Brain microvascular endothelial cell (primary cell): ENCODE measurements at regions not wholly inside any gene's neighbourhood (a gene's known extent, or its start where the extent isn't known, plus 50 kb on each side); places are given as distances from the start of the nearest gene placed in this dataset.

Experiments
- DNase-seq: peaks from one replicate; pipeline ENCODE4 v3.0.0-alpha.2; 2020
- H3K27ac ChIP-seq: fragments of 250-450 bp; sonication (Bioruptor Pico); 2 replicates; pipeline ENCODE4 v1.5.1; 2020; ENCODE audit warnings: mild to moderate bottlenecking, moderate library complexity
- H3K27me3 ChIP-seq: fragments of 250-450 bp; sonication (Bioruptor Pico); replicated peaks from 2 replicates; pipeline ENCODE4 v1.5.1; 2020; ENCODE audit warnings: mild to moderate bottlenecking
- H3K36me3 ChIP-seq: fragments of 250-450 bp; sonication (Bioruptor Pico); replicated peaks from 2 replicates; pipeline ENCODE4 v1.5.1; 2020; ENCODE audit warnings: mild to moderate bottlenecking
- H3K4me3 ChIP-seq: 2 replicates; pipeline ENCODE4 v1.5.1; 2011; ENCODE audit warnings: low read depth, mild to moderate bottlenecking, control low read depth, low read length, moderate library complexity
- in situ Hi-C: cut with HindIII; loops from 2 replicates; pipeline ENCODE4 v1.10.0; 2017; ENCODE audit warnings: low sequenced_read_pairs, low pct_ligation_motif_present
- TF ChIP-seq, protein P1 (sequence below): IDR thresholded peaks from 2 replicates; pipeline ENCODE4 v1.5.1; 2011; ENCODE audit warnings: low read depth, mild to moderate bottlenecking, moderate library complexity, low read length, control low read depth, inconsistent platforms; ENCODE audit errors: missing control alignments

DNA sequence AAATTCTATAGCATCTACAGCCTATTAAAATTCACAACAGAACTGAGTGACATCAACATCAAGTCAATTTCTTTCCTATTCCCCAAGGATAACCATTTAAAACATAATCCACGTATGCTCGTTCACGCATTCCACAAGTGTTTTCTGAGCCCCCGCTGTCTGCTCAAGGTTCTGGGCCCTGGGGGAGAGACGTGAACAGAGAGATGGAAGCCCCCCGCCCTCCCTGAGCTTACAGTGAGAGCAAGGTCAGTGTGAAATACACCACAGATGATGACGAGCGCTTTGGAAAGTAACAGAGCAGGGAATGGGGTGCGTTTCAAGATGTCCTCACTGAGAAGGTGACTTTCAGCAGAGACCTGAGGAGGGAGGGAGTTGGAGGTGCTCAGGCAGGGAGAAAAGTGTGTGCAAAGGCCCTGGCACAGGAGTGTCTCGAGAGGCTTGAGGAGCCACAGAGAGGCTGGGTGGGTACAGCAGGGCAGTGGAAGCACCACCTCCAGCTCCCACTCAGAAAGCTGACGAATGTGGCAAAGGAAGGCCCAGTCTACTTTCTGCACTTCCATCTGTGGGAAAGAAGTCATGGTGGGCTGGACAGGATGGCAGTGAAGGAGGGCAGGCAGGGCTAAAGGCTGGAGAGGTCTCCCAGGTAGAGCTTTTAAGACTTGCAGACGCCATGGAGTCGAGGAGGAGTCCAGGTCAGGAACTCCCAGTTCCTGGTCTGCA is 88.3 kb downstream of the DLL1 start:
- H3K27me3 ChIP-seq, result no peaks in the 10 kb centered on the region
- no peak for DNase-seq
- in situ Hi-C loops, result no loop called here
- no peaks in the 10 kb centered on the region for H3K36me3 ChIP-seq
- TF ChIP-seq, protein P1, sequence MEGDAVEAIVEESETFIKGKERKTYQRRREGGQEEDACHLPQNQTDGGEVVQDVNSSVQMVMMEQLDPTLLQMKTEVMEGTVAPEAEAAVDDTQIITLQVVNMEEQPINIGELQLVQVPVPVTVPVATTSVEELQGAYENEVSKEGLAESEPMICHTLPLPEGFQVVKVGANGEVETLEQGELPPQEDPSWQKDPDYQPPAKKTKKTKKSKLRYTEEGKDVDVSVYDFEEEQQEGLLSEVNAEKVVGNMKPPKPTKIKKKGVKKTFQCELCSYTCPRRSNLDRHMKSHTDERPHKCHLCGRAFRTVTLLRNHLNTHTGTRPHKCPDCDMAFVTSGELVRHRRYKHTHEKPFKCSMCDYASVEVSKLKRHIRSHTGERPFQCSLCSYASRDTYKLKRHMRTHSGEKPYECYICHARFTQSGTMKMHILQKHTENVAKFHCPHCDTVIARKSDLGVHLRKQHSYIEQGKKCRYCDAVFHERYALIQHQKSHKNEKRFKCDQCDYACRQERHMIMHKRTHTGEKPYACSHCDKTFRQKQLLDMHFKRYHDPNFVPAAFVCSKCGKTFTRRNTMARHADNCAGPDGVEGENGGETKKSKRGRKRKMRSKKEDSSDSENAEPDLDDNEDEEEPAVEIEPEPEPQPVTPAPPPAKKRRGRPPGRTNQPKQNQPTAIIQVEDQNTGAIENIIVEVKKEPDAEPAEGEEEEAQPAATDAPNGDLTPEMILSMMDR, result no peak
- H3K4me3 ChIP-seq, result no peak overlapping the region
- H3K27ac ChIP-seq, result no peak overlapping the region

DNA sequence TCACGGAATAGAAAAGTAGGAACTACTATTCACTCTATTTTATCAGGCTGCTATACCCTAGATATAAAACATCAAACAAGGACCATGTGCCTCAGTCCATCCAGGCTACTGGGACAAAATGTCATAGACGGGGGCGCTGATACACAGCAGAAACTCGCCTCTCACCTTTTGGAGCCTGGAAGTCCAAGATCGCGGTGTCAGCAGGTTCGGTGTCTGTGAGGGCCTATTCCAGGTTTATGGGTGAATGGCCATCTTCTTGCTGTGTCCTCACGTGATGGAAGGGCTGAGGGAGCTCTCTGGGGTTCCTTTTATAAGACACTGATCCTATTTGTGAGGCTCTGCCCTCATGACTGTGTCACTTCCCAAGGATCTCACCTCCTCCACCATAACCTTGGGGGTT is 89.5 kb downstream of the DLL1 start:
- Histone ChIP-seq H3K36me3 (no peaks in the 10 kb centered on the region), H3K4me3 (no peak overlapping the region), H3K27ac (no peak overlapping the region), H3K27me3 (no peaks in the 10 kb centered on the region)
- TF ChIP-seq, protein P1, result no peak
- in situ Hi-C loops, result no loop called here
- no peak for DNase-seq

DNA sequence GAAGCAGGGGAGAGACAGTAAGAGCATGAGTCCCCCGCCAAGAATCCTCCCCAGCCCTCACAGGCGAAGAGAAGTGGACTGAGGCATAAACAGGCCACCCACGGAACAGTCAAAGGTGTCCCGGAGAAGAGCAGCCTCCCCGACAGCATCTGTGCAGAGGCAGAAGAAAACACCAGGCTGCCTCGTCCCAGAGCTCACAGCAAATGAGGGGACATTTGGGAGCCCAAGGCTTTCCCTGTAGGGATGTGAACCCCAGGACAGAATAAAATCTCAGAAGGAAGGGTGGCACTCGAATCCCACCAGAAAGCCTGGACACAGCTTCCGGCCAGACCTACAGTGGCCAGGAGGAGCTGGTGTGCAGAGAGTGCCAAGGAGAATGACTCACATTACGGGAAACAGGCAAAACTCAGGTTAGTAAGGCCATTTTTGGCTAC is 90.4 kb downstream of the DLL1 start:
- in situ Hi-C loops, result no loop called here
- TF ChIP-seq, protein P1, result no peak
- no peaks in the 10 kb centered on the region for H3K27me3 ChIP-seq
- no peak overlapping the region for H3K27ac ChIP-seq
- H3K36me3 ChIP-seq, result no peaks in the 10 kb centered on the region
- no peak for DNase-seq
- no peak overlapping the region for H3K4me3 ChIP-seq

DNA sequence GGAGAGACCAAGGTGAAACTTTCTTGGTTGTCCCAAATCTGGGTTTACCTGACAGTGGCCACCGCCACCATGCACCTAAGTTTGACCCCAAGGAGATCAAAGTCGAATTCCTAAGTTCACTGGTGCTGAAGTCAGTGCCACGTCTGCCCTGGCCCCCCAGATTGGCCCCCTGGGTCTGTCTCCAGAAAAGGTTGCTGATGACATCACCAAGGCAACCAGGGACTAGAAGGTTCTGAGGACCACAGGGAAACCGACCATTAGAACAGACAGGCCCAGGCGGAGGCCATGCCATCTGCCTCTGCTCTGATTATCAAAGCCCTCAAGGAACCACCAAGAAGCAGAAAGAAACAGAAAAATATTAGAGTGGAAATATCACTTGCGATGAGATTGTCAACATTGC is 91.2 kb downstream of the DLL1 start:
- DNase-seq, result no peak
- in situ Hi-C loops, result no loop called here

DNA sequence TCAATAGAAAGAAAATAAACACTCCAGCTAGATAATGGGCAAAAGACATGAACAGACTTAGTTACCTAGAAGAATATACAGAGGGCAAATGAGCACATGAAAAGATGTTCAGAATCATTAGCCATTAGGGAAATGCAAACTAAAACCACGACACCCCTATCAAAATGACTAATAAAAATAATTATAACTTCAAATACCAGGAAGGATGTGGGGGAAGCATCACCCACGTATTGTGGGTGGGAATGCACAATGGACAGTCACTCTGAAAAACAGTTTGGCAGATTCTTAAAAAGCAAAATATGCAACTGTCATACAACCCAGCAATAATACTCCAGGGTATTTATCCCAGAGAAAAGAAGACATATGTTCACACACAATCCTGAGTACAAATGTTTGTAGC is 92.6 kb downstream of the DLL1 start:
- Histone ChIP-seq H3K27me3 (no peaks in the 10 kb centered on the region), H3K4me3 (no peak overlapping the region), H3K36me3 (no peaks in the 10 kb centered on the region), H3K27ac (no peak overlapping the region)
- DNase-seq, result no peak
- in situ Hi-C loops, result no loop called here
- TF ChIP-seq, protein P1, result no peak

More for the DNA sequence above, 91.2 kb downstream of the DLL1 start:
- no peaks in the 10 kb centered on the region for H3K27me3 ChIP-seq
- no peak overlapping the region for H3K4me3 ChIP-seq
- TF ChIP-seq, protein P1, result no peak
- no peaks in the 10 kb centered on the region for H3K36me3 ChIP-seq
- H3K27ac ChIP-seq, result no peak overlapping the region

DNA sequence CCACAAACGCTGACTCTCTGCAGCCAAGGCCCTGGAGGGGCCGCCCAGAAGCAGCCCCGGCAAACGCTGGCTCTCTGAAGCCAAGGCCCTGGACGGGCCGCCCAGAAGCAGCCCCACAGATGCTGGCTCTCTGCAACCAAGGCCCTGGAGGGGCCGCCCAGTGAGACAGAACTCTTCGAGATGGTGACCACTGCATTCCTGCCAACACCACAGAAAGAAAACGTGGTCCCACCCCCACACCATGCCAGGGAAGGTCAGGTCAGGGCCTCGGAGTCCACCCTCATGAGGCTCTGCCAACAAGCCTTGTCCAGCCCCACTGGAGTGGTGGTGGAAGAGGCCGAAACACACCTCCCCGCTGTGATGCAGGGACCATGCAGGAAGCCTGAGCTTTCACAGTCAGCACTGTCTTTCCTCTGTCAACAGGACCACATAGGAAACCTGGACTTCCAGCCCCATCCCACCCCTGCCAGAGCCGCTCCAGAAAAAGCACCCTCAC is 97.5 kb downstream of the DLL1 start:
- H3K27me3 ChIP-seq, result no peaks in the 10 kb centered on the region
- H3K27ac ChIP-seq, result no peak overlapping the region
- in situ Hi-C loops, result no loop called here
- TF ChIP-seq, protein P1, result no peak
- H3K4me3 ChIP-seq, result no peak overlapping the region
- DNase-seq, result no peak
- H3K36me3 ChIP-seq, result no peaks in the 10 kb centered on the region
